ENCODE measurements at regions not wholly inside any gene's neighbourhood (a gene's known extent, or its start where the extent isn't known, plus 50 kb on each side); places are given as distances from the start of the nearest gene placed in this dataset.

GRCh38 chr13:65915195-65915594, 1314.9 kb downstream of the PCDH9 start:
- TF ChIP-seq POLR2AphosphoS5 (IDR thresholded peaks at IDR 0.05) (no peak), CTCF (IDR thresholded peaks at IDR 0.05) (no peak), POLR2A (IDR thresholded peaks at IDR 0.05) (no peak)

Data from prostate gland (tissue), 2 donors.